T47D (cell line): ENCODE measurements at regions not wholly inside any gene's neighbourhood (a gene's known extent, or its start where the extent isn't known, plus 50 kb on each side); places are given as distances from the start of the nearest gene placed in this dataset.

ENCODE experiments used
- DNase-seq, 2 experiments: peaks; one replicate each; pipeline versions ENCODE4 v3.0.0 to v3.0.0-alpha.2; 2011 to 2012; ENCODE audit warnings: low read depth in 1 of 2, low spot score in 1 of 2
- JUND ChIP-seq: IDR thresholded peaks from 2 replicates; pipeline ENCODE4 v1.6.1; 2012; ENCODE audit warnings: low read depth
- in situ Hi-C: cut with HindIII; loops from 2 replicates; pipeline ENCODE4 v1.10.0; 2016; ENCODE audit warnings: low sequenced_read_pairs, low pct_unique_long_range_greater_than_20kb

- in situ Hi-C loops, result no loop called here
- TF ChIP-seq JUND, result no peak
- DNase-seq, result no peak
These were observed 119.7 kb downstream of the MACROH2A1 start for GRCh38 chr5:135279328-135279727.

DNA sequence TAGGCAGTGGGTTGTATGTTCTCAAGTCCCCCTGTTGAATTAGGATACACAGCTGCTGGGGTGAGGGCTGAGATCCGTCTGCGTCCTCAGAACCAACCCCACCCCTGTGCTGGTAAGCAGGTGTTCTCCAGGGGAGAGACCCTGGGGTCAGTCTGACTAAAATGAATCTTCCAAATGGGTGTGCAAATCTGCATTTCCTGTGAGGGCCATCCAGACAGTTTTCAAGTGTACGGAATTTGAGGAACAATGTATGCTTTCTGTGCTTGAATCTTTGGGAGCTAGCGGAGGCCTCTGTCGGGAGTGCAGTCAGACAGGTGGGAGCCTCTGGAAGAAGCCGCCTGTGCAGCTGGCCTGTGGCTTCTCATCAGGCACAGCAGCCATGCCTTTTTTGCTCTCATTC is 122.9 kb downstream of the MACROH2A1 start:
- TF ChIP-seq JUND, result no peak
- in situ Hi-C loops, result no loop called here
- DNase-seq, result no peak

- TF ChIP-seq JUND, result no peak
- in situ Hi-C loops, result no loop called here
- no peak for DNase-seq
These were observed 125.8 kb downstream of the MACROH2A1 start for GRCh38 chr5:135273212-135273611.

- in situ Hi-C loops, result no loop called here
- TF ChIP-seq JUND, result no peak
- DNase-seq, result no peak
These were observed 126.7 kb downstream of the MACROH2A1 start for GRCh38 chr5:135272311-135272805.

GRCh38 chr5:135271533-135272310 is 127.3 kb downstream of the MACROH2A1 start:
- TF ChIP-seq JUND, result no peak
- DNase-seq, result no peak
- in situ Hi-C loops, result no loop called here

DNA sequence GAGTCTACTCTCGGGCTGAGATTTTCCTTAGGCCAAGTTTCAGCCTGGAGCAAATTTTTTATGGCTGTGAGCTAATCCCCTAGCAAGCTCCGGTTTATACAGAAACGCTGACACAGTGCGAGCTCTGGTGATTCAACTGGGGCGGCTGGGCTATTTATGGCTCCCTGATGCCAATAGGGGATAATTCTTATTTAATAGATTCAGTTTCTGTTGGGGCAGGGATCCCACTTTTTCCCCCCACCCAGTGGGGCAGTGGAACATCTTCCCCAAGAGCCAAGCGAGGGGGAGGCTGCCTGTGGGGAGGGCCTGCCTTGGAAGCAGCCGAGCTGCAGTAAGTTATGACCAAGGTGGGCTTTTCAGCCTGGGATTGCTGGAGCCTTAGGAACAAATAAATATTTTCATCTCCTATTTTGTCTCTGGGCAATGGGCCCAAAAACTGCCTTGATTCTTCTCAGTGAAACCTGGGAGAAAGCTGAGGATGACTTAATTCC is 129.1 kb downstream of the MACROH2A1 start:
- DNase-seq, result no peak
- TF ChIP-seq JUND, result no peak
- in situ Hi-C loops, result no loop called here

- no peak for TF ChIP-seq JUND
- DNase-seq, result no peak
- in situ Hi-C loops, result no loop called here
These were observed 129.8 kb downstream of the MACROH2A1 start for GRCh38 chr5:135269199-135269598.

GRCh38 chr5:135266975-135267374 is 132.1 kb downstream of the MACROH2A1 start:
- in situ Hi-C loops, result no loop called here
- TF ChIP-seq JUND, result no peak
- DNase-seq, result no peak

DNA sequence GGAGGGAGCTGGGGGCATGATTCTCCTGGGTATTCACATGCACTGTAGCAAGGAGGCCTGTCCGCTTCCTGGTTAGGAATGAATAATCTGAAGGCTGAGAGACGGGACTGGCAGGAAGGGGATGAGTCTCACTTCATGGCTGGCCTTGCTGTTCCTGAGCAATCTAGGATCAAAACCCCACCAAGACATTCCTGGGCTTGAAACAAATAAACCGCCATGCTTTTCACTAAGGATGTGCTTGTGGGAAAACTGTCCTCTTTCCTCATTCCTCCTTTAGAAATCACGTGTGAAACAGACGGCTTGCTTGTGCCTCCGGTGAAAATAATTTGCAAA is 132.8 kb downstream of the MACROH2A1 start:
- TF ChIP-seq JUND, result no peak
- in situ Hi-C loops, result no loop called here
- DNase-seq, result no peak

- in situ Hi-C loops, result no loop called here
- no peak for DNase-seq
These were observed 133.3 kb downstream of the MACROH2A1 start for GRCh38 chr5:135265497-135266302.

GRCh38 chr5:135264451-135265440 is 134.3 kb downstream of the MACROH2A1 start:
- in situ Hi-C loops, result no loop called here
- TF ChIP-seq JUND, result no peak
- no peak for DNase-seq

More at GRCh38 chr5:135265497-135266302, 133.3 kb downstream of the MACROH2A1 start:
- no peak for TF ChIP-seq JUND
